ENCODE measurements at regions not wholly inside any gene's neighbourhood (a gene's known extent, or its start where the extent isn't known, plus 50 kb on each side); places are given as distances from the start of the nearest gene placed in this dataset.

DNA sequence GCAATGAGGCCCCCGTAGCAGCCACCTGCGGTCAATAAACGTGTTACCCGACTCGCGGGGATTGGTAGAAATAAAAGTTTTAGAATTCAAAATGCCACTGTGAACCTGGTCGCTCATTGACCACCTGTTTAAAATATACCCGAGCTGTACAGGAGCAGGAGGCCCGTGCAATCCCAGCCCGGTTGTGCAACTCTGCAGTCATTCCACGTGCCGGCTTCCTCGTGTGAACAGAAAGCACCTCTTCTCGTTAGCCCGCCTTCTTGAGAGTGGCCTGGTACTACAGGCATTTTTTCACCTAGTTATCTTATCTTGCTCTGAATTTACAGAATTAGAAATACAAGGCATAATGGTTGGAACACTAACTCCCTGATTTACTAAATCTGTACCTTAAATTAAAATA is 660.7 kb downstream of the GALR1 start:
- no peak overlapping the region for H3K4me3 ChIP-seq (ENCODE audit: control insufficient read depth, low read depth, low read length)

DNA sequence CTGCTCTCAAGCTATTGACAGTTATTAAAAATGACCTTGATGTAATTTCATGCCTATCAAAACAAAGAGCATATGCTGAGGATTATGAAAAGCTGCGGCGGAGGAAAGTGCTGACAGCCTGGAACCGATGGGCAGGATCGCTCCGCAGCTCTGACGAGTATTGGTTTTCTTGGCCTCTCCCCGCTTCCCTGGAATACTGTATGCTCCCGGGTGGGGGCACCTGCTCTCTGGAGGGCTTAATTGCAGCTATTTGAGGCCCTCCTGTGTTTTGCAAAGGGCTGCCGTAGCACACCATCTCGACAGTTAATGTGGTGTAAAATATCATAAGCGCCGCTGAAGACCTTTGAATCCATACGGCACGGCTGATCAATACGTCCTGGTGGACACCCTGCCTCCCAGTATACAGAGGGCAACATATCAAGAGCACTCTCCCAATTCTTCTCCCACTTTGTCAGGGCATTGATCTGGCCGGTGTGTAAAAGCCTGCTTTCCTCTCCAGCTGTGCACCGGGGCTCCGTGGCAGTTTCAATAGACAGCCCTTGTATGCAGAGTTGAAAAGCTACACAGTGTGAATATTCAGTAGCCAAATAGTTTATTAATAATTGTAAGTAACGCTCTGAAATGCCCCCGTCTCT is 662.4 kb downstream of the GALR1 start:
- no peak for TF ChIP-seq CTCF (IDR thresholded peaks at IDR 0.05; ENCODE audit: control insufficient read depth, insufficient read depth, low read depth, low read length, missing control alignments)
- no peak overlapping the region for H3K4me3 ChIP-seq (ENCODE audit: control insufficient read depth, low read depth, low read length)
- no peak for DNase-seq (ENCODE audit: low read depth)

More for the DNA sequence above, 660.7 kb downstream of the GALR1 start:
- TF ChIP-seq CTCF (IDR thresholded peaks at IDR 0.05; ENCODE audit: control insufficient read depth, insufficient read depth, low read depth, low read length, missing control alignments) = no peak
- no peak for DNase-seq (ENCODE audit: low read depth)

DNA sequence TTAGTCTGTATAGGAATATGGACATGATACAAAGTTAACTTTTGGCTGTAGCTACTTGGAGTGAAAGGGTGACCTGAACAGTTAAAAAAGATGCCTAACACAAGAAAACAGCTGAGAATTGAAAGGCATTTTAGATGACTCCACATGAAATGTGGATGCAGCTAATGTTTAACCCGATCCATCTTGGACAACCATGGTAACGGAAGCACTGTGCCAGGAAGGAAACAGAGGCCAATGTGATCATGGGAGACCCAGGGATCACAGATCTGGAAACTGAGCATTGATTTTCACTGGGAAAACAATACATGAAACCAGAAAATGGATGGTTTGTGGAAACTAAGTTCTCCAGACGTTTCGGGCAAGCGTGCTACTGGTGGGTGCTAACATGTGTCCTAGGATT is 669.1 kb downstream of the GALR1 start:
- TF ChIP-seq CTCF (IDR thresholded peaks at IDR 0.05; ENCODE audit: control insufficient read depth, insufficient read depth, low read depth, low read length, missing control alignments) = no peak
- no peak for DNase-seq (ENCODE audit: low read depth)
- H3K4me3 ChIP-seq (ENCODE audit: control insufficient read depth, low read depth, low read length) = no peak overlapping the region

DNA sequence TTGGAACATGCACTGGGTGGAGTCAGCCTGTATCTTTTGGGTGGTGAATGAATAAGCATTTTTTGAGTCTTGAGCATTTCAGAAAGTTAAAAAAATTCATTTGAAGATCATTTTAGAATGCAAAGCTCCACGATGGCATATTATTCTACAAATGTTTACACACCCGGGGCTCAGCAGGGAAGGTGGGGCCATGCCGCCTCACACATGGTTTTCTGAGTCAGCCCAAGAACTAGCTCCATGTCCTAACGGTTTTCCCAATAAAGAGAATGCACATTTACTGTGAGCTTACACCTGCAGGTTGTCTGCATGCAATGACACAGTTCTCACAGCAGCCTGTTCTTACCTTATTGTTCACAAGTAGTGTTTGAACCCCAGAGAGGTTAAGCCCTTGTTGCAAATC is 670.3 kb downstream of the GALR1 start:
- DNase-seq (ENCODE audit: low read depth) = no peak
- H3K4me3 ChIP-seq (ENCODE audit: control insufficient read depth, low read depth, low read length) = no peak overlapping the region
- TF ChIP-seq CTCF (IDR thresholded peaks at IDR 0.05; ENCODE audit: control insufficient read depth, insufficient read depth, low read depth, low read length, missing control alignments) = no peak

GRCh38 chr18:77935342-77935741 is 685.7 kb downstream of the GALR1 start:
- TF ChIP-seq CTCF (IDR thresholded peaks at IDR 0.05; ENCODE audit: control insufficient read depth, insufficient read depth, low read depth, low read length, missing control alignments) = no peak
- H3K4me3 ChIP-seq (ENCODE audit: control insufficient read depth, low read depth, low read length) = no peak overlapping the region
- DNase-seq (ENCODE audit: low read depth) = no peak

GRCh38 chr18:77940566-77940965 is 690.9 kb downstream of the GALR1 start:
- H3K4me3 ChIP-seq (ENCODE audit: control insufficient read depth, low read depth, low read length) = no peak overlapping the region
- TF ChIP-seq CTCF (IDR thresholded peaks at IDR 0.05; ENCODE audit: control insufficient read depth, insufficient read depth, low read depth, low read length, missing control alignments) = no peak
- no peak for DNase-seq (ENCODE audit: low read depth)

- DNase-seq (ENCODE audit: low read depth) = no peak
- H3K4me3 ChIP-seq (ENCODE audit: control insufficient read depth, low read depth, low read length) = no peak overlapping the region
- TF ChIP-seq CTCF (IDR thresholded peaks at IDR 0.05; ENCODE audit: control insufficient read depth, insufficient read depth, low read depth, low read length, missing control alignments) = no peak
These were observed 694.9 kb downstream of the GALR1 start for GRCh38 chr18:77944533-77944932.

Measured in AG09309 (cell line).